Peyer's patch (tissue), 4 donors: ENCODE measurements at regions not wholly inside any gene's neighbourhood (a gene's known extent, or its start where the extent isn't known, plus 50 kb on each side); places are given as distances from the start of the nearest gene placed in this dataset.

Experiments
- POLR2A ChIP-seq, 2 donors: fragments of 450-650 bp; IDR thresholded peaks; one replicate each; pipeline ENCODE4 v1.5.1; 2017; ENCODE audit warnings: antibody characterized with exemption in 2 of 2, mild to moderate bottlenecking in 2 of 2, moderate library complexity in 2 of 2
- TF ChIP-seq, protein P1 (sequence below), 6 experiments: fragments of 450-650 bp in 4 of 6; fragments of 200-600 bp in 2 of 6; sonication (generic) in 1 of 6; IDR thresholded peaks; one replicate each; pipeline ENCODE4 v1.5.1; 2017 to 2019; ENCODE audit warnings: antibody characterized with exemption in 6 of 6, mild to moderate bottlenecking in 3 of 6, moderate library complexity in 1 of 6

DNA sequence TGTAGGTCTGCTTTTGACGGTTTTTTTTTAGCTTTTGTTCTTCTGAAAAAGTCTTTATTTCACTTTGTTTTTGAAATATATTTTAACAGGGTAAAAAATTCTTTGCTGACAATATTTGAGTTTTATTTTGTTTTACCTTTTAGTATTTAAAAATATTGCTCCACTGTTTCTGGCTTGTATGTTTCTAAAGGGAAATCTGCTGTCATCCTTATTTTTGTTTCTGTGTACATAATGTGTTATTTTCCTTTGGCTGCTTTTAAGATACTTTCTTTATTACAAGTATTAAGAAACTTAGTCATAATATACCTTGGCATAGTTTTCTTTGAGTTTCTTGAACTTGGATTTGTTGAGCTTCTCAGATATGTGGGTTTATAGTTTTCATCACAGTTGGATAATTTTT is 88.6 kb upstream of the SPACA1 start:
- TF ChIP-seq, protein P1, sequence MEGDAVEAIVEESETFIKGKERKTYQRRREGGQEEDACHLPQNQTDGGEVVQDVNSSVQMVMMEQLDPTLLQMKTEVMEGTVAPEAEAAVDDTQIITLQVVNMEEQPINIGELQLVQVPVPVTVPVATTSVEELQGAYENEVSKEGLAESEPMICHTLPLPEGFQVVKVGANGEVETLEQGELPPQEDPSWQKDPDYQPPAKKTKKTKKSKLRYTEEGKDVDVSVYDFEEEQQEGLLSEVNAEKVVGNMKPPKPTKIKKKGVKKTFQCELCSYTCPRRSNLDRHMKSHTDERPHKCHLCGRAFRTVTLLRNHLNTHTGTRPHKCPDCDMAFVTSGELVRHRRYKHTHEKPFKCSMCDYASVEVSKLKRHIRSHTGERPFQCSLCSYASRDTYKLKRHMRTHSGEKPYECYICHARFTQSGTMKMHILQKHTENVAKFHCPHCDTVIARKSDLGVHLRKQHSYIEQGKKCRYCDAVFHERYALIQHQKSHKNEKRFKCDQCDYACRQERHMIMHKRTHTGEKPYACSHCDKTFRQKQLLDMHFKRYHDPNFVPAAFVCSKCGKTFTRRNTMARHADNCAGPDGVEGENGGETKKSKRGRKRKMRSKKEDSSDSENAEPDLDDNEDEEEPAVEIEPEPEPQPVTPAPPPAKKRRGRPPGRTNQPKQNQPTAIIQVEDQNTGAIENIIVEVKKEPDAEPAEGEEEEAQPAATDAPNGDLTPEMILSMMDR (IDR thresholded peaks at IDR 0.05) = no peak
- TF ChIP-seq POLR2A (IDR thresholded peaks at IDR 0.05) = no peak
